AG04450 (cell line): ENCODE measurements at regions not wholly inside any gene's neighbourhood (a gene's known extent, or its start where the extent isn't known, plus 50 kb on each side); places are given as distances from the start of the nearest gene placed in this dataset. TPM values are rescaled to one million over a fixed set of nuclear protein-coding genes. Genes with fewer than 3 reads are reported as not detected.

Experiments used
- CTCF ChIA-PET: fragments of 300-600, 350-600 bp; formaldehyde crosslinking; extraction: SDS; loops from one replicate; lab custom pipeline; 2022; ENCODE audit warnings: antibody characterized with exemption, inconsistent platforms; lab: Charles Lee
- POLR2A ChIA-PET: fragments of 350-600 bp; formaldehyde crosslinking; extraction: SDS; loops from one replicate; lab custom pipeline; 2021; ENCODE audit warnings: antibody characterized with exemption, inconsistent platforms; lab: Yijun Ruan, JAX
- DNase-seq: peaks from one replicate; pipeline ENCODE4 v3.0.0-alpha.2; 2011; ENCODE audit warnings: low read depth, low spot score
- H3K27ac ChIP-seq: one replicate; pipeline ENCODE4 v1.5.1; 2012; ENCODE audit warnings: low read depth, low read length, control low read depth
- H3K27me3 ChIP-seq: one replicate; pipeline ENCODE4 v1.6.0; 2012; ENCODE audit warnings: low read length; ENCODE audit not compliant: control insufficient read depth, insufficient read depth
- H3K4me3 ChIP-seq: 2 replicates; pipeline ENCODE4 v1.5.1; 2011; ENCODE audit warnings: mild to moderate bottlenecking, low read depth, low read length, control low read depth
- H3K9me3 ChIP-seq: 2 replicates; pipeline ENCODE4 v1.5.1; 2012; ENCODE audit warnings: low read length; ENCODE audit not compliant: control insufficient read depth, insufficient read depth
- small RNA-seq: library from RNA; depleted of rRNA; stranded (forward); fragments of <200 nt; gene quantifications from one replicate; pipeline ENCODE3, GENCODE V24; 2012; ENCODE audit warnings: low read depth; ENCODE audit not compliant: insufficient read length
- TF ChIP-seq, protein P1 (sequence below): IDR thresholded peaks from 2 replicates; pipeline ENCODE4 v1.5.1; 2011; ENCODE audit warnings: low read depth, low read length, control low read depth, inconsistent platforms

DNA sequence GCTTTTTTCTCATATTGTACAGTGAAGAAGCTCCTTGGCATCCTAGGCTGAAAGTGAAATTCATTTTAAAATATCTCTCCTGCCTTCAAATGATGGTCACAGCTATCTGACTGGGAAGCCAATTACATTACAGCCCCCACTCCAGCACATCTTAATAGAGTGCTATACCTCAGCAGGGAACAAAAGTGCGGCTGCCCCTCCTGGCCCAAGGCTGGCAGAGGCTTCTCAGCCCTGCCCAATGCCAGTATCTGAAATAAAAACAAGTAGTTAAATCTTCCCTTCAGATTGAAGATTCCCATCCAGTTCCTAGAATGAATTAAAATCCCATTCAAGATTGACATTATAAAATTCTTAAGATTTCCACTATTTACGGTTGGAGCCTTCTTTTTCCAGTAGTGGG lies 54.9 kb upstream of the GNG2 start:
- Histone ChIP-seq H3K4me3 (no peak overlapping the region), H3K27me3 (no peaks in the 10 kb centered on the region), H3K9me3 (peaks cover 7% of the 10 kb centered on the region; the same call in 1 of the 2 replicates), H3K27ac (no peak overlapping the region)
- no peak for DNase-seq
- CTCF ChIA-PET, result interaction anchor here (1.4 kb wide), 1 partner anchor 173 kb away, joined by 4 read pairs; no protein-coding TSS in a partner anchor
- TF ChIP-seq, protein P1, sequence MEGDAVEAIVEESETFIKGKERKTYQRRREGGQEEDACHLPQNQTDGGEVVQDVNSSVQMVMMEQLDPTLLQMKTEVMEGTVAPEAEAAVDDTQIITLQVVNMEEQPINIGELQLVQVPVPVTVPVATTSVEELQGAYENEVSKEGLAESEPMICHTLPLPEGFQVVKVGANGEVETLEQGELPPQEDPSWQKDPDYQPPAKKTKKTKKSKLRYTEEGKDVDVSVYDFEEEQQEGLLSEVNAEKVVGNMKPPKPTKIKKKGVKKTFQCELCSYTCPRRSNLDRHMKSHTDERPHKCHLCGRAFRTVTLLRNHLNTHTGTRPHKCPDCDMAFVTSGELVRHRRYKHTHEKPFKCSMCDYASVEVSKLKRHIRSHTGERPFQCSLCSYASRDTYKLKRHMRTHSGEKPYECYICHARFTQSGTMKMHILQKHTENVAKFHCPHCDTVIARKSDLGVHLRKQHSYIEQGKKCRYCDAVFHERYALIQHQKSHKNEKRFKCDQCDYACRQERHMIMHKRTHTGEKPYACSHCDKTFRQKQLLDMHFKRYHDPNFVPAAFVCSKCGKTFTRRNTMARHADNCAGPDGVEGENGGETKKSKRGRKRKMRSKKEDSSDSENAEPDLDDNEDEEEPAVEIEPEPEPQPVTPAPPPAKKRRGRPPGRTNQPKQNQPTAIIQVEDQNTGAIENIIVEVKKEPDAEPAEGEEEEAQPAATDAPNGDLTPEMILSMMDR, result no peak
- POLR2A ChIA-PET, result no interaction called here

DNA sequence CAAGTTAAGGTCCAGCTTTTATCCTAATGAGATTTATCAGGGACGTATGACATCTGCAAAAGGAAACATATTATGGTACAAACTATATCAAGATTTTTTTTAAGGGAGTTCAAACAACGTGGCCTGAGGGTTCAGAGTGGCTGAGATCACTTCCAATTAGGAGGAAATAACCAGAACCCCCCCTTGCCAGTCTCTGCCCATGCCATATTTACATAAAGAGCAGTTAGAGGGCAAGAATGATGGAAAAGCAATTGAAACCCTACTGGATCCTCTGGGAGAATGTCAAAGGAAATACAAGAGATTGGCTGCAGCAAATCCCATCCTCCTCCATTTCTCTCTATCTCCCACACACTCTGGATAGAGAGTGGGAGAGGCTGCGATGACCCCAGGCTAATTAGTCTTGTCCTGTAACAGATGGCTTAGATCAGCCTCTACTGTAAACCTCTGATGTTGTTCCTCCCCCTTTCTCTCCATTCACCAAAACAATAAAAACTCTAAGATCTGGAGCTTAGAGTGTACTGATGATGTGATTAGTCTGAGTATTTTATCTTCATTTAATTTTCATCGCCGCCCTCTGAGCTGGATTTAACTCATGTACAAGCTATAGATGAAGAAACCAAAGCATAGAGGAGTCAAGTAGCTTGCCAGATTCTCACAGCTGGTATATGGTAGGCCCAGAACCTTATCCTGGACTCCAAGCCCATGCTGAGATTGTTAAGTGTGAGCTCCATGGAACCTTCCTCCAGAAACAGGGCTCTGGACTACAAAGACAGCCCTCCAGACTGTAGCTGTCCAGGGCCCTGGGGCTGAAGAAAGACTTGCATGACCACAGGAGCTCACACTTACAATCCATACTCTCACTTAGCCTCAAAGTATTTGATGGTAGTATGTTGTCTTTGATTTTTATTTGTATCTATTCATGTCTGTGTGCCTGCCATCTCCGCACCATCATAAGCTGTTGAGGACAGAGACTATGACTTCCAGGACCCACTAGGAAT lies 54.1 kb upstream of the GNG2 start:
- TF ChIP-seq, protein P1, result no peak
- CTCF ChIA-PET, result interaction anchor here (0.5 to 1.3 kb wide), 4 partner anchors 26 to 173 kb away, joined by 3 to 8 read pairs (median 3); no protein-coding TSS in a partner anchor
- no peak overlapping the region for H3K27ac ChIP-seq

DNA sequence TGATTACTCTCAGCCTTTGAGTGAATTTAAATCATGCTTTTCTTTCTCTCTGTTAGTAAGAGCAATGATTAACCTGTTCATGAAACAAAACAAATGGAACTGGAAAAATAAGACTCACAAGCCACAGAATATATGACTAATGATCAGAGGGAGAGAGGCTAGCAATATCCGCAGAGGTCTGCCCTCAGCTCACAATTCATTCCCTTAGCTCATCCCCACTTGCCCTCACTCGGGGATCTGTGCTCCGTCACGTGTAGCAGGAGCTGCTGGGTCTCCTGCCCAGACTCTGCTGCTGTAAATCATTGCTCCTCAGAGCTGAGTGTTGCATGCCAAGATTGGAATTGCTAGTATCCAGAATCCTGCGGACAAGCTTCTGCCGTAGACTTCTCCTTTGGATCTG lies 53.1 kb upstream of the GNG2 start:
- POLR2A ChIA-PET, result no interaction called here
- Histone ChIP-seq H3K27ac (no peak overlapping the region), H3K27me3 (no peaks in the 10 kb centered on the region), H3K9me3 (peaks cover 7% of the 10 kb centered on the region; the same call in 1 of the 2 replicates), H3K4me3 (no peak overlapping the region)
- CTCF ChIA-PET, result interaction anchor here (0.5 to 1.3 kb wide), 3 partner anchors 27 to 115 kb away, joined by 3 to 8 read pairs (median 3); no protein-coding TSS in a partner anchor
- peak; percentile 26 for DNase-seq
- TF ChIP-seq, protein P1, result no peak

More for the DNA sequence above, 54.1 kb upstream of the GNG2 start:
- H3K9me3 ChIP-seq, result peaks cover 7% of the 10 kb centered on the region; the same call in 1 of the 2 replicates
- no peak overlapping the region for H3K4me3 ChIP-seq
- no peaks in the 10 kb centered on the region for H3K27me3 ChIP-seq
- no peak for DNase-seq
- POLR2A ChIA-PET, result no interaction called here

Small RNA genes in the stretch of these regions (small RNA-seq; reads per million reads assigned to genes)
- not detected for gene AL079307.3
